HG03095 (cell line): ENCODE measurements at regions not wholly inside any gene's neighbourhood (a gene's known extent, or its start where the extent isn't known, plus 50 kb on each side); places are given as distances from the start of the nearest gene placed in this dataset.
A peak's percentile ranks its signal among the peaks of the same experiment; 100 is the strongest.
"Not testable (repeated sequence)": the region's sequence is repeated elsewhere in the genome, so short reads cannot be mapped to it uniquely, and the experiment has no call there.

ENCODE experiments used
- ATAC-seq: cut with Tn5 transposase; IDR thresholded peaks from one replicate; pipeline ENCODE4 v1.9.1; 2021; ENCODE audit warnings: moderate library complexity; ENCODE audit not compliant: unreplicated experiment

DNA sequence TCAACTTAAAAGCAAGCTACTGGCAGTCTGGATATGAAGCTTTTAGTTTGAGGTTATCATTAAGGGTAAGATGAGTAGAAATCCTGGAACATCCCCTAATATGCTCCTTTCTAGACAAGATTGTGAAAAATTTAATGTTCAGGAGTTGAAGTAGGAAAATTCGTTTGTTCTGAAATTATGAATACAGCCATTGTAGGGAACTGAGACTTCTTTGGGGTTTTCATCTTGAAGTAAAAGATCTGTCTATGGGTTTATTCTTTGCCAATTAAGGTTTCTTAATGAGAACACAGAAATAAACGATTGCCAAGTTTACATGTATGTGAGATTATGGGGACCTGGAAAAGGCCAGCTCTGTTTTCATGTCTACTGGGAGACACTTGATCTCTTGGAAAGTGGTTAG, 225.6 kb upstream of the MOCS1 start:
- ATAC-seq: no peak

DNA sequence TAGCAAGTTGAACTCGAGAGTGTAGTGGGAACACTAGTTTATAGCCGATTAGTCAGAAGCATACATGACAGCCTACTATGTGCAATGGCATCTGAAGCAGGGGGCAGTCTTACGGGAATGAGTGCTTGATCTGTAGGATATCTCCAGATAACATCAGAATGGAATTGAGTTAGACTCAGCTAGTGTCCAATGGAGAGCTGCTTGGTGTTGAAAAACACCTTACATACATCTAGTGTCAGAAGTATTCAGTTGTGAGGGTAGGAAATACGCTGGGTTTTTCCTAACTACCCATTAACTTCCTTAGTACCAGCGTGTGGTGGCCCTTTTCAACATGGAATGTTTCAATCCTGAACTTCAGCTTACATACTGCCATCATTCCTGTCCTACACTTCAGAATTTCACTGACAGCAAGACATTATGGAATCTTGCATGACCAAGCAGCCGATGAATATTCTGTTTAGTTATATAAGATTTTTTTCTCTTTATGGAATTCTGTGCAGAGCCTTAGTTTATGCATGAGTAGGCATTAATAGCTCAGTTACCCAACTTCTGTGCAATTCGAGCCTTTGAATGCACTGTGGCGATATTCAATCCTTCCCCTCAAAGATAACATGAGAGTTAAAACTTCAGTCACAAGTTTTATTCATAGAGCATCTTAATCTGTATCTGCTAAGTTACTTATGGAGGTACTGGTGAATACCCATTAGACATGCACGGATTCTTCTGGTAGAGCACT, 218.6 kb upstream of the MOCS1 start:
- ATAC-seq: no peak

DNA sequence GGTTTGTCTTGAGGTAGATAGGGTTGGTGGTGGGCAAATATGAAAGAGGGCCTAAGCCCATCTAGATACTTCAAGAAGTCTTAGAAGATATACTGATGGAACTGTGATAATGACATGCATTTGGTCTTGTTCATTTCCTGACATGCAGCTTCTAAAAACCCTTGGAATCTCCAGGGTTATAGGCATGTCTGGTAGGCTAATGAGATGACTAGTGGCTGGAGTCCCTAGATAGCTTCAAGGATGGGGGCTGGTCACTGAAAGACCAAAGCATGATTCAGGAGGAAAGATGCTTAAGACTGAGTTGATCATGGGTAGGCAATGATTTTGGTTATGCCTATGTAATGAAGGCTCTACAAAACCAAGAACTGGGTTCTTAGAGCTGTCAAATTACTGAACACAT, 217.9 kb upstream of the MOCS1 start:
- no peak for ATAC-seq

GRCh38 chr6:40148882-40149573, 214.8 kb upstream of the MOCS1 start:
- ATAC-seq: peak; percentile 91

GRCh38 chr6:40146902-40147301, 212.6 kb upstream of the MOCS1 start:
- ATAC-seq: no peak

DNA sequence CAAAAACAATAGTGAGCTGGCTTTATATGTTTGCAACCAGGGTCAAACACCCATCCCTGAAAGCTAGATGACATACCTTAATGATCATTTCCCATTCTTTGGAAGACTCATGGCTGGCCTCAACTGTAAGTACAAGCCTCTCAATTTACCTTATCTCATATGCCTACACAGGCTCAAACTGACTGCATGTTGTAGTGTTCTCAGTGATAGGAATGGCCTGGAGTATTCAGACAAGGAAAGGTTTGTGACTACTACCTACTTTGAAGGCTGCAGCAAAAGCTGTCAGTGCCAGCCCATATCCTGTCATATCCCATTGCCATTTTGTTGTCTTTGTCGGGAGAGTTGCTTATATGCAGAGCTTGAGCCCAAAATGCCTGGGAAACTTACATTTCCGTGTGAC, 205.2 kb upstream of the MOCS1 start:
- ATAC-seq: no peak

DNA sequence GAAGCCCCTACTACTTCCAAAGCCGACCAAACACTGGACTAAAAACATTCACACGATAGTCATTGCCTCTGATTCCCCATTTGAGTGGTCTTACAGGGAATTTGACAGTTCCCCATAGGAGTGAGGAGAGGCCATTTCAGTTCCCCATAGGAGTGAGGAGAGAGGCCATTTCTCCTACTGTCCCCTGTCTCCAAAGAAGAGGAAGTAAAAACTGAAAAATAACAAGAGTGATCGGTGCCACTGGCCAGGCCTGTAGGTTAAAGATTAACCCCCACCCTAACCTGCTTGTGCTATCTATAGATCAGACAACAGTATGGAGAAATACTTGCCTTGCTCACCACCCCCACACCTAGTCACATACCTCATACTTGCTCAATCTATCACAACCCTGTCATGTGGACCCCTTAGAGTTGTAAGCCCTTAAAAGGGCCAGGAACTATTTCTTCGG, 204.0 kb upstream of the MOCS1 start:
- ATAC-seq: no peak

- no peak for ATAC-seq
Observed at GRCh38 chr6:40135491-40136072, 201.3 kb upstream of the MOCS1 start.

GRCh38 chr6:40133981-40134380, 199.7 kb upstream of the MOCS1 start:
- ATAC-seq: not testable (repeated sequence)

DNA sequence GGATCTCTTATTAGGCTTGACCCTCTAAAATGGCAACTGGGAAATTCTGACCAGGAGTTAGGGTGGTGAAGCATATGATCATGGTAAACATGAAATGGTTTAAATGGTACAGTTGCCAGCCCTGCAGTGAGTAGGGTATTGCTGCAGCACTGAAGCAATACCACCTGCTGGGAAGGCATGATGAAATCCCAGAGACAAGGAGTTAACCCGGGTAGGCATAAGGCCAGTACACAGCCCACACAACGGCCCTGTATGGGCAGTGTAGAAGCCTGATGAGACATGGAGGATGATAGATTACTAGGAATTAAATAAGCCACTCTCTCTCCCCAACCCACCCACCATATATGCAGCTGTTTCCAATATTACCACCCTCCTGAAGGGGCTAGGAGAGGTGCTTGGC, 197.4 kb upstream of the MOCS1 start:
- no peak for ATAC-seq

DNA sequence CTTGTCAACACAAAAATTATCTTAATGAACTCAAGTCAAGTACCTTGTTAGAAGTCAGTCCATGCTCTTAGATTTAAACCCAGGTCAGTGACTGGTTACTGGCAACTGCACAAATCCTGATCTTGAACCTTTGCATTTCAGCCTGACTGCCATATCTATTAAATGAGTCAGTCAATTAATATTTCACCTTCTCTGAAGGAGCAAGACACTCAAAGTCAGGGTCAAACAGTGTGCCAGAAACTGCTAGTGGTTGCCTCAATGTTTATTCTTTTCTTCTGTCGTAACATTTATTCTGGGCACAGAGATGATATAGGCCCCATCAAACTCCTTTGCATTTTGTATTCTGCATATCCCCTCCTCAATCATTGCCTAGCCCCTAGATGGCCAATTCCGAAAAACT, 193.9 kb upstream of the MOCS1 start:
- no peak for ATAC-seq

DNA sequence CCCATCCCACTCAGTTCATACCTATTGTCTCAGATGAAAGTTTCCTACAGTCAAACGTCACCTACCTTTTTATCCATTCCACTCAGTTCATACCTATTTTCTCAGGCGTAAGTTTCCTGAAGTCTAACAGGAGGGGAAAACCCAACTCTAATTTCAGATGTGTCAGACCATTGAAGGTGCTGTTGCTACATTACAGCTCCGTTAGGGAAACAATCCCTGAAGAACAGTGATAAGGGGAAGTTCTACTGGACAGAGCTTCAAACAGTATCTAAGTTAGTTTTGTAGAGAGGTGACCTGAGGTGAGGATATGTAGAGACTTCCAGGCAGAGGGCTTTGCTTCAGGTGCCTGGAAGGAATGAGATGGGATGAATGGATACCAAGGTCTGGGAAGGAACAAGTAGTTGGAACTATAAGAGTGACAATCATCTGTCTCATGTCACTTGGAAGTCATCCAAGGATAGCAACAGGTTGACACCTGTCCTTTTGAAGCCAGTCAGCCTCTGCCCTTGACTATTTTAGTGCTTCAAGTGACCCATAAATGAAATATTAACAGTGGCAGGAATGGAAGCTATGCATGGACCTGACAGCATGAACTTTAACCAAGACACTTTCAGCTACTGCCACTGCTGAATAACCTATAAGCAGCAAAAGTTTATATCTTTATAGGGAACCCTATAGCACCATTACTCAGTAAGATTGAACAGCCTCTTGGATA, 191.6 kb upstream of the MOCS1 start:
- ATAC-seq: no peak

DNA sequence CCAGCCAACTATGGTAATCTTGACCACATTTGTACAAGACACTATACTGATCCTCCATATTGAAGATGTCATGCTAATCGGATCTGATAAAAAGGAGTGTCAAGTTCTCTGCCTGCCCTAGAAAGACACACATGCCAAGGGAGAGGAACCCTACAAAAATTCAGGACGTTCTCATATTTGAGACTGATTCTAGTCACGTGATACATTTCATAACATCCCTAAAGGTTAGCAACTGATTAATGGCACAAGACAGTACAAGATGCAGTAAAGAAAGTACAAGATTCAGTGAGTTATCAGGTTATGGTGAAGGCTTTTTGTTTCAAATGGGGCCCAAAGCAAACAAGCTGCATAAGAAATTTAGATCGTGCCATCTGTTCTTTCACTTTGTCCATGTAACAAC, 190.7 kb upstream of the MOCS1 start:
- no peak for ATAC-seq

DNA sequence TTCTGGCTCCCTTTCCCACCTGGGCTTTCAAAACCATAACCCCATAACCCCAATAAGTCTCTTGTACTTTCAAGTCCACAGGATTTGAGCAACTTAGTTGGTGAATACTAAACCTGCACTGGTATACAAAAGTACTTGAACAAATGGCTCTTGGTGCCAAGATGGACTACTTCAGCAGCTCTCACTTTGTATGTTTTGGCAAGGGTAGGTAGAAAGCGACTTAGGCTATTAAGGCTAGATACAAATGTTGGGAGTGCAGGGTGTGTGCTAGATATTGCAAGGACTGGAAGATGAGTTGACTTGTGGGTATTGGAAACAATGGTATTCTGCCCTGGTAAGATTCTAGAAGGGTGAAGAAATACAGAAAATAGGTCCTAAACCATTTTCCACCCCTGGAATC, 182.6 kb upstream of the MOCS1 start:
- ATAC-seq: no peak

- ATAC-seq: no peak
Observed at GRCh38 chr6:40112350-40112749, 178.1 kb upstream of the MOCS1 start.

GRCh38 chr6:40108736-40109135, 174.5 kb upstream of the MOCS1 start:
- ATAC-seq: no peak

DNA sequence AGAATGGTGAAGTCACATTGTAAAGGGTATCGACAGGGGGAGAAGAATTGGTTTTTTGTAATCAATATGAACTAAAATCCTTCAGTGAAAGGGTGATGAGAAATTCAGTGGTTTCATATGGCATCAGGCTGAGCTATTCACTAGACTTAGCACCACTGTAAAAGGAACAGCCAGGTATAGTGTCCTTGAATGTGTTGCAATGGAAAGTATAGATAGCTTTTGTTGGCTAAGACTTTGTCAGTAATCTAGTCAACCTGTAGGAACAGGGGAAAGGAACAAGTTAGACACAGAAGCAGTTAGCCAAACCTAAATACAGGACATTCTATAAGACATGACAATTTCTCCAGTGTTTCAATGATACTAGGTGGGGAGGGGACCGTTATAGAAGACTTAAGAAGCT, 172.6 kb upstream of the MOCS1 start:
- ATAC-seq: no peak

DNA sequence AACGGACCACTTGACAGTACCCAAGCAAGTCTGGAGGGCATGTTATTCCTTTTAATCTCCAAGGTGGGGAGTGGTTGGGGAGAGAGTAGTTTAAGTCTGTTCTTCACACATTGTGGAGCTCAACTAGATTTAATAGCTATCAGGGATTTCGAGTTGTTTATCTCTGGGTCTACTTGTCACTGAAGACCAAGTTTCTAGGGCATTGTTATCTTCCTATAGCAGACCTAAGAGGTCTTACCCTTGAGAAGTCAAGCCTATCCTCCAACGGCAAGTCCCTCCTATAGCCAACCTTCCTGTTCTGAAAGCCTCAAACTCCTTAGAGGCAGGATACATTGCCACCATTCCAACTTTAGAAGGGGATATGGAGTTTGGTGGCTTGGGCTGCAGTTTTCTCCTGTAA, 164.5 kb upstream of the MOCS1 start:
- ATAC-seq: no peak

DNA sequence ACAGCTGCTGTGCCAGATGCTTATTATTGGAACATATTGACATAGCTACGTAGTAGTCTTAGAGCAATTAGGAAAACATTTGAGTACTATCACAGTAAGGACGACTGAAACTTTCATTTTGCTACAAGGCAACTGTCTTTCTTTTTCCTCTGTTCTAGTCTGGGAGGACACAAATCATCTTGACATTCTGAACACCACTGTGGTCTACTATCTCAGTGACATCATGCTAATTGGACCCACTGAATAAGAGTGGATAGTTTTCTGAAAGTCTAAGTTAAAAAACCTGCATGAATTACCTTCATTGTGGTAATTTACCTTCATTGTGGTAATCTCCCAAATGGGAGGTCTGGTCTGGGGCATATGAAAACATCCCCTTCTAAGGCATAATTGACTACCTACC, 163.3 kb upstream of the MOCS1 start:
- ATAC-seq: no peak

DNA sequence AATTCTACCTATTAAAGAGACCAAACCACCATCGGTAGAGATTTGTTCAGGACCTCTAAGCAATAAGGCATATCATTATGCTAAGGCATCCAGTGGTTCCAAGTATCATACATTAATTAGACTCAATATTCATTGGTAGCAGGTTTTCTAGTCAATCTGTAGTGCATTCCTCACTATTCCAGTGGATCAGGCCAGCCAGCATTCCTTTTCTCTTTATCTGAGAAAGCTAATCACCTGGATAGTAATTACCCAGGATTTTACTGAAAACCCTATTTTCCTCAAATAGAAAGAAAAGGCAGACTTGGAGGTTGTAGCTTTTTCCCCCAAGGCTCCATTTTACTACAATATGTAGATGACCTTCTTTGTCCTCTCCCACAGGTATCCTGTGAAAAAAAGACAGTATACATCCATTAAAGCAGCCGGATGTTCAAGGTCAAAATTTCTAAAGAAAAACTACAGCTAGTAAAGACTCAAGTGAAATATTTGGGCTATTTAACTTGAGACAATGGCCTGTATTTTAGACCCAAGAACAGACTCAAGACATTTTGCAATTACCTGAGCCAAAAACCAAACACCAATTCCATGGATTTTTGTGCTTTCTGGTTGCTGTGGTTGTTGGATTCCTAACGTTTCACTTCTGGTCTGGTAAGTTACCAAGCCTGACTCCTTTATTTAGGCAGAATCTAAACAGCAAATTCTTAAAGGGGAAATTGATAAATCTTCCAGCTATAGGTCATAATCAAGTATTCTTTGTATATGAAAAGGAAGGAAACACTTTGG, 149.1 kb upstream of the MOCS1 start:
- ATAC-seq: no peak
